K562 (cell line): ENCODE measurements at regions not wholly inside any gene's neighbourhood (a gene's known extent, or its start where the extent isn't known, plus 50 kb on each side); places are given as distances from the start of the nearest gene placed in this dataset.

Experiments
- ATAC-seq: fragments of 200-7000 bp; cut with Tn5 transposase; 3 replicates; pipeline ENCODE4 v1.9.1; 2020; ENCODE audit warnings: moderate library complexity
- BruUV-seq: library from RNA; stranded (reverse); fragments of 400-500 nt; replicated peaks from 2 replicates; lab custom pipeline; 2021; lab: Mats Ljungman, UMichigan
- CTCF ChIA-PET: fragments of 300-600 bp; formaldehyde crosslinking; extraction: SDS; loops from one replicate; lab custom pipeline; 2021; ENCODE audit warnings: low intra/inter-chr PET ratio; lab: Yijun Ruan, JAX
- POLR2A ChIA-PET: fragments of 300-600, 350-650 bp; sonication (Branson Sonifier 250); formaldehyde crosslinking; extraction: SDS; loops from one replicate; lab custom pipeline; 2021; ENCODE audit warnings: antibody characterized with exemption, inconsistent platforms; lab: Yijun Ruan, JAX
- DNase-seq, 4 experiments: peaks; one replicate each; pipeline versions ENCODE4 v3.0.0 to v3.0.0-alpha.2; 2011 to 2018; ENCODE audit warnings: low spot score in 3 of 4, mixed read lengths in 3 of 4; ENCODE audit errors: extremely low read depth in 1 of 4
- FAIRE-seq: peaks from 2 replicates; lab custom pipeline; 2011; peaks lifted over from hg19 to GRCh38; lab: Jason Lieb, UNC
- H2AFZ ChIP-seq: 2 replicates; pipeline ENCODE4 v1.6.0; 2011; ENCODE audit warnings: low read depth, low read length, control low read depth, inconsistent platforms
- H3K27ac ChIP-seq: fragments of 200-600 bp; 3 replicates; pipeline ENCODE4 v1.8.0; 2011; ENCODE audit warnings: low read depth, mild to moderate bottlenecking, control low read depth, inconsistent platforms, low read length, moderate library complexity, mixed read lengths; ENCODE audit errors: extremely low read depth
- H3K27me3 ChIP-seq, 2 experiments: fragments of 300-600 bp in 1 of 2; 2 replicates in 1 of 2; 3 replicates in 1 of 2; pipeline versions ENCODE4 v1.6.0 to v1.8.0; 2011; ENCODE audit warnings: inconsistent platforms in 2 of 2, low read length in 2 of 2, mild to moderate bottlenecking in 1 of 2, mixed read lengths in 1 of 2, moderate library complexity in 1 of 2; ENCODE audit not compliant: control insufficient read depth in 2 of 2, insufficient read depth in 2 of 2
- H3K36me3 ChIP-seq: fragments of 300-600 bp; 3 replicates; pipeline ENCODE4 v1.8.0; 2011; ENCODE audit warnings: mild to moderate bottlenecking, low read length, inconsistent platforms; ENCODE audit not compliant: control insufficient read depth, insufficient read depth
- H3K4me1 ChIP-seq, 2 experiments: fragments of 200-600 bp in 1 of 2; replicated peaks in 1 of 2; 2 replicates in 1 of 2; 3 replicates in 1 of 2; pipeline versions ENCODE4 v1.5.1 to v1.8.0; 2011; ENCODE audit warnings: inconsistent platforms in 2 of 2, low read length in 2 of 2, mild to moderate bottlenecking in 1 of 2, mixed read lengths in 1 of 2, moderate library complexity in 1 of 2; ENCODE audit not compliant: control insufficient read depth in 2 of 2, insufficient read depth in 2 of 2
- H3K4me2 ChIP-seq: 2 replicates; pipeline ENCODE4 v1.6.1; 2011; ENCODE audit warnings: low read length, control low read depth, inconsistent platforms, mixed read lengths; ENCODE audit not compliant: insufficient read depth
- H3K4me3 ChIP-seq: fragments of 200-600 bp; sonication (generic), shearing (Covaris generic); 2 replicates; pipeline ENCODE4 v1.5.1; 2016; ENCODE audit warnings: control low read depth, inconsistent platforms
- H3K79me2 ChIP-seq: fragments of 200-600 bp; 3 replicates; pipeline ENCODE4 v1.8.0; 2011; ENCODE audit warnings: low read length, inconsistent platforms; ENCODE audit not compliant: control insufficient read depth, insufficient read depth
- H3K9ac ChIP-seq, 2 experiments: 2 replicates each; pipeline versions ENCODE4 v1.6.0 to v1.6.1; 2011; ENCODE audit warnings: low read depth in 2 of 2, low read length in 2 of 2, control low read depth in 1 of 2, inconsistent platforms in 1 of 2, mild to moderate bottlenecking in 1 of 2, mixed read lengths in 1 of 2; ENCODE audit not compliant: insufficient read depth in 1 of 2
- H3K9me1 ChIP-seq: one replicate; pipeline ENCODE4 v1.6.0; 2011; ENCODE audit warnings: inconsistent platforms, mild to moderate bottlenecking, low read length, moderate library complexity; ENCODE audit not compliant: control insufficient read depth, insufficient read depth
- H3K9me3 ChIP-seq: replicated peaks from 2 replicates; pipeline ENCODE4 v1.5.1; 2011; ENCODE audit warnings: low read depth, low read length, inconsistent platforms; ENCODE audit not compliant: control insufficient read depth, insufficient read depth
- H4K20me1 ChIP-seq: replicated peaks from 2 replicates; pipeline ENCODE4 v1.6.1; 2011; ENCODE audit warnings: low read length, inconsistent platforms, mixed read lengths; ENCODE audit not compliant: control insufficient read depth, insufficient read depth
- ATF6 ChIP-seq: sonication (generic); formaldehyde crosslinking; IDR thresholded peaks from 2 replicates; pipeline ENCODE4 v1.4.0; 2020; ENCODE audit warnings: mild to moderate bottlenecking, missing genetic modification reagents
- ETS2 ChIP-seq: IDR thresholded peaks from 2 replicates; pipeline ENCODE4 v1.6.1; 2016; ENCODE audit warnings: borderline replicate concordance, missing genetic modification characterization, mild to moderate bottlenecking, moderate library complexity, missing compliant biosample characterization; ENCODE audit not compliant: poor library complexity, severe bottlenecking
- FUS ChIP-seq: fragments of 200-400 bp; formaldehyde crosslinking; optimal IDR thresholded peaks from 2 replicates; pipeline ENCODE3; 2017; ENCODE audit warnings: low read depth, low read length
- HDAC2 ChIP-seq: fragments of 450-650 bp; IDR thresholded peaks from 2 replicates; pipeline ENCODE4 v1.6.1; 2016; ENCODE audit warnings: mild to moderate bottlenecking
- KAT2B ChIP-seq: IDR thresholded peaks from one replicate; pipeline ENCODE4 v1.6.1; 2012; ENCODE audit warnings: low read depth, mild to moderate bottlenecking, control low read depth, inconsistent platforms, low read length, moderate library complexity
- NR4A1 ChIP-seq, 2 experiments: fragments of 250-450 bp in 1 of 2; fragments of 450-650 bp in 1 of 2; sonication (Bioruptor Pico) in 1 of 2; IDR thresholded peaks; 2 replicates each; pipeline versions ENCODE4 v1.4.0 to v1.6.1; 2016 to 2020; ENCODE audit warnings: mild to moderate bottlenecking in 2 of 2, missing compliant biosample characterization in 1 of 2, missing genetic modification characterization in 1 of 2, moderate library complexity in 1 of 2
- ZNF696 ChIP-seq: fragments of 250-450 bp; sonication (Bioruptor Pico); conservative IDR thresholded peaks from 2 replicates; pipeline ENCODE4 v1.4.0; 2020; ENCODE audit warnings: mild to moderate bottlenecking, moderate library complexity
- WGBS: fragments of 100-300 bp; shearing (Covaris generic); methylation state at CpG from one replicate; pipeline ENCODE4 v1.1.6; 2016; ENCODE audit warnings: low coverage, mixed read lengths; ENCODE audit not compliant: insufficient coverage; ENCODE audit errors: missing lambda C conversion rate; 5-methylcytosine and 5-hydroxymethylcytosine counted together
- in situ Hi-C: fragments of 300-500 bp; cut with MboI; formaldehyde crosslinking; loops from 4 replicates; pipeline ENCODE4 v1.15.0; 2018; ENCODE audit warnings: inconsistent platforms, mixed read lengths
- intact Hi-C: fragments of 100-400 bp; cut with micrococcal nuclease; formaldehyde crosslinking; loops from 2 replicates; pipeline ENCODE4 v1.14.2; 2022
- TF ChIP-seq, protein P1 (sequence below), 2 experiments: fragments of 450-650 bp; formaldehyde crosslinking in 1 of 2; IDR thresholded peaks; 2 replicates each; pipeline versions ENCODE4 v1.4.0 to v1.6.1; 2014 to 2020; ENCODE audit warnings: mild to moderate bottlenecking in 2 of 2, borderline replicate concordance in 1 of 2, low read depth in 1 of 2
- TF ChIP-seq, protein P2 (sequence below): fragments of 250-450 bp; sonication (Bioruptor Pico); IDR thresholded peaks from 2 replicates; pipeline ENCODE4 v1.8.0; 2022; ENCODE audit warnings: moderate library complexity, mild to moderate bottlenecking, inconsistent platforms

GRCh38 chr13:65093357-65093756 is 2136.8 kb downstream of the PCDH9 start (continued):
- TF ChIP-seq, protein P1, sequence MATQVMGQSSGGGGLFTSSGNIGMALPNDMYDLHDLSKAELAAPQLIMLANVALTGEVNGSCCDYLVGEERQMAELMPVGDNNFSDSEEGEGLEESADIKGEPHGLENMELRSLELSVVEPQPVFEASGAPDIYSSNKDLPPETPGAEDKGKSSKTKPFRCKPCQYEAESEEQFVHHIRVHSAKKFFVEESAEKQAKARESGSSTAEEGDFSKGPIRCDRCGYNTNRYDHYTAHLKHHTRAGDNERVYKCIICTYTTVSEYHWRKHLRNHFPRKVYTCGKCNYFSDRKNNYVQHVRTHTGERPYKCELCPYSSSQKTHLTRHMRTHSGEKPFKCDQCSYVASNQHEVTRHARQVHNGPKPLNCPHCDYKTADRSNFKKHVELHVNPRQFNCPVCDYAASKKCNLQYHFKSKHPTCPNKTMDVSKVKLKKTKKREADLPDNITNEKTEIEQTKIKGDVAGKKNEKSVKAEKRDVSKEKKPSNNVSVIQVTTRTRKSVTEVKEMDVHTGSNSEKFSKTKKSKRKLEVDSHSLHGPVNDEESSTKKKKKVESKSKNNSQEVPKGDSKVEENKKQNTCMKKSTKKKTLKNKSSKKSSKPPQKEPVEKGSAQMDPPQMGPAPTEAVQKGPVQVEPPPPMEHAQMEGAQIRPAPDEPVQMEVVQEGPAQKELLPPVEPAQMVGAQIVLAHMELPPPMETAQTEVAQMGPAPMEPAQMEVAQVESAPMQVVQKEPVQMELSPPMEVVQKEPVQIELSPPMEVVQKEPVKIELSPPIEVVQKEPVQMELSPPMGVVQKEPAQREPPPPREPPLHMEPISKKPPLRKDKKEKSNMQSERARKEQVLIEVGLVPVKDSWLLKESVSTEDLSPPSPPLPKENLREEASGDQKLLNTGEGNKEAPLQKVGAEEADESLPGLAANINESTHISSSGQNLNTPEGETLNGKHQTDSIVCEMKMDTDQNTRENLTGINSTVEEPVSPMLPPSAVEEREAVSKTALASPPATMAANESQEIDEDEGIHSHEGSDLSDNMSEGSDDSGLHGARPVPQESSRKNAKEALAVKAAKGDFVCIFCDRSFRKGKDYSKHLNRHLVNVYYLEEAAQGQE (IDR thresholded peaks at IDR 0.05; ENCODE audit: borderline replicate concordance), result no peak
- TF ChIP-seq, protein P1 (CRISPR knock-in tag; IDR thresholded peaks at IDR 0.05; ENCODE audit: low read depth), result no peak

GRCh38 chr13:65091031-65091430 is 2139.1 kb downstream of the PCDH9 start:
- Histone ChIP-seq H3K27ac (no peak overlapping the region), H3K4me1 (no peaks in the 10 kb centered on the region), H2AFZ (no peak overlapping the region), H3K9me3 (no peaks in the 10 kb centered on the region), H3K79me2 (no peaks in the 10 kb centered on the region), H3K4me3 (no peak overlapping the region), H3K27me3 (no peaks in the 10 kb centered on the region), H3K9me1 (no peaks in the 10 kb centered on the region), H4K20me1 (no peaks in the 10 kb centered on the region), H3K4me2 (no peak overlapping the region), H3K9ac (no peak overlapping the region), H3K36me3 (no peaks in the 10 kb centered on the region)
- in situ Hi-C loops, result no loop called here
- no peak for DNase-seq
- intact Hi-C loops, result no loop called here
- POLR2A ChIA-PET, result no interaction called here
- no peak for FAIRE-seq
- WGBS, result 0% methylated on average over 2 of the region's 2 CpGs
- CTCF ChIA-PET, result no interaction called here
- BruUV-seq, result no TSS peak
- no peak for ATAC-seq
- TF ChIP-seq KAT2B, result no peak
- TF ChIP-seq HDAC2, result no peak
- no peak for TF ChIP-seq FUS
- TF ChIP-seq NR4A1 (CRISPR knock-in tag; IDR thresholded peaks at IDR 0.05), result no peak
- no peak for TF ChIP-seq NR4A1 (tag; IDR thresholded peaks at IDR 0.05)
- no peak for TF ChIP-seq ATF6
- TF ChIP-seq, protein P2, sequence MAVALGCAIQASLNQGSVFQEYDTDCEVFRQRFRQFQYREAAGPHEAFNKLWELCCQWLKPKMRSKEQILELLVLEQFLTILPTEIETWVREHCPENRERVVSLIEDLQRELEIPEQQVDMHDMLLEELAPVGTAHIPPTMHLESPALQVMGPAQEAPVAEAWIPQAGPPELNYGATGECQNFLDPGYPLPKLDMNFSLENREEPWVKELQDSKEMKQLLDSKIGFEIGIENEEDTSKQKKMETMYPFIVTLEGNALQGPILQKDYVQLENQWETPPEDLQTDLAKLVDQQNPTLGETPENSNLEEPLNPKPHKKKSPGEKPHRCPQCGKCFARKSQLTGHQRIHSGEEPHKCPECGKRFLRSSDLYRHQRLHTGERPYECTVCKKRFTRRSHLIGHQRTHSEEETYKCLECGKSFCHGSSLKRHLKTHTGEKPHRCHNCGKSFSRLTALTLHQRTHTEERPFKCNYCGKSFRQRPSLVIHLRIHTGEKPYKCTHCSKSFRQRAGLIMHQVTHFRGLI, result no peak
- TF ChIP-seq ZNF696, result no peak
- no peak for TF ChIP-seq ETS2 (tag)
